Head of caudate nucleus (tissue), 42 donors: ENCODE measurements at regions not wholly inside any gene's neighbourhood (a gene's known extent, or its start where the extent isn't known, plus 50 kb on each side); places are given as distances from the start of the nearest gene placed in this dataset.
"Not testable (repeated sequence)": the region's sequence is repeated elsewhere in the genome, so short reads cannot be mapped to it uniquely, and the experiment has no call there.

Source experiments
- DNase-seq, 42 donors: peaks; one replicate each; pipeline versions ENCODE4 v3.0.0 to v3.0.0-alpha.2; 2020 to 2021; ENCODE audit warnings: mixed read lengths in 7 of 42
- intact Hi-C: fragments of 100-400 bp; cut with DNase I; formaldehyde crosslinking; loops from one replicate; pipeline ENCODE4 v1.15.0; 2022

DNA sequence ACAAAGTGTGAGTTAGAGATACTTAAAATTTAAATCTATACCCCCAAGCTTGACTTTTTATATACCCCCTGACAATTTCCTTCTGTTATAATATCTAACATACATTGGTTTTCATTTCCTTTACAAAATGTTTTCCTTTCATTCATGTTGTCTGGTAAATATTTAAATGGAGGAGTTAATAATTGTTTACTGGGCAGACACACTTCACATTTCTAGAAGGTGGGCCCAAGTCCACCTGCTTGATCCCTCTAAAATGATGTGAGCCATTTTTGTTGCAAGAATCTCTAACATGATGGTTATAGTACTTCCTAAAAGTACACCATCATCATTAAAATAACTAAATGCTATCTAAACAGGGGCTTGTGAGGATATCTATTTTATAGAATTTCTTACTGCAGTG is 155.9 kb downstream of the FAM174A start:
- intact Hi-C loops = no loop called here

DNA sequence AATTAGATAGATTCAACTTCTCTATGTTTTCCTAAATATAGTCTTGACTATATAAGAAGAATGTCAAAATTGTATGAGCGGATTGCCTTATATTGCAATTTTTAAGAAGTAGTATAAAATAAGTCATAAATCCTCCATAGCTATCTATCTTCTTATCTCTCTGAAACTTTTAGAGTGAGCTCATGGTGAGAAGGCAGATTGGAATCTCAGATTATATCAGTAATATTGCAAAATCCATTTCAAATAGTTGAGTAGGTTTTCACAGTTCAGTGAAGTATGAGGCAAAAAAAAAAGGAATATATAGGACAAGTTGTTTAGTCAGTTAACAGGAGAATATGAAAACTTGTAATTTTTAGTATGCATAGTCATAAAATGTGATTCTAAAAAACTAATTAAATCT is 156.4 kb downstream of the FAM174A start:
- no peak for DNase-seq
- intact Hi-C loops = no loop called here

More for the DNA sequence above, 155.9 kb downstream of the FAM174A start:
- no peak for DNase-seq

DNA sequence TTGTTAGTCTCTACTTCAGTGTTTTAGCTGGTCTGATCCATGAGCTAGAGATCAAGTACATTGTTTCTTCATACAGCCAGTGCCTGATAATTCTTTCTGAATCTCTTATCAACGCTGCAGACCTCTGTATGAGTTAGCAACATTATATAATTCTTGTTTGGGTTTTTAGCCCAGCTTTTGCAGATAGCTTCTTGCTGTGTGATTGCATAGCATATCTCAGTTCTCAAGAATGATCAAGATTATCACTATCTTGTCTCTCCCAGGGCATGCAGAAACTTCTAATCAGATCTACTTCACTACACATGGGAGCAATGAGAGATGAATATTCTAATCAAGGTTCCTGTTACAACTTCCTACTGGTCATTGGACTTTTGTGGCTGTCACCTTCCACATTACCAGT is 158.3 kb downstream of the FAM174A start:
- no peak for DNase-seq
- intact Hi-C loops = no loop called here

DNA sequence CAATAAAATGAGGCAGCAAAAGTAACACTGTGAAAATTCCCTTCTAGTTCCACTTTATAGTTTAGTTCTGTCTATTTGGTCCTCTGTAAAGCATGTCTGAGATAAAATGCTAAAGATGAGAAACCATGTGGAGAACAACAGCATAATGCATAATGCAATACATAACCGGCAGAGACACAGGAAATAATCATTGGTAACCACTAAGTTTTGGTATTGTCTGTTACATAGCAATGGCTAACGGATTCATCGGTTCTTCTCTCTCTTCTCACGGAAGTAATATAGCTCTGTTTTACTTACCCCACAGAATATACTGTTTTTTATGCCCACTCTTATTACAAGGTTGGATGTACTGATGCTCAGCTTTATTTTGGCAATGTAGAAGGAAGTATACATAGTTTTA is 158.9 kb downstream of the FAM174A start:
- no peak for DNase-seq
- intact Hi-C loops = no loop called here

DNA sequence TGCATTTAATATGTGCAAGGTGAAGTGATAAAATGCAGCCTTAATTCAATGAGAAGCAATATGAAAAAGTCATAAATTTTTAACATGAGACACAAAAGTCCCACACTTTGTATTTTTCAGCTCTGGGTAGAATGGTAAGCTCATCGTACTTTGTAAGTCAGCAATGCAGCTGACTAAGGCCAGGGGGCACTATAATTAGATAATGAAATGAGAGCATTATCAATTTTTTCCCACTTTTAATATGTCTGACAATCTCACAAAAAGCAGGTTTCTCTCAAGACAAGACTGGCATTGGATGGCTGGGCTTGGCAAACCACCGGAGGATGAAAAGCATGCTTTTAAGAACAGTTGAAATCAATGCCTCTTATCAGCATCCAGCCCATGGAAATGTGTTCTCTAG is 162.8 kb downstream of the FAM174A start:
- no peak for DNase-seq
- intact Hi-C loops = no loop called here

DNA sequence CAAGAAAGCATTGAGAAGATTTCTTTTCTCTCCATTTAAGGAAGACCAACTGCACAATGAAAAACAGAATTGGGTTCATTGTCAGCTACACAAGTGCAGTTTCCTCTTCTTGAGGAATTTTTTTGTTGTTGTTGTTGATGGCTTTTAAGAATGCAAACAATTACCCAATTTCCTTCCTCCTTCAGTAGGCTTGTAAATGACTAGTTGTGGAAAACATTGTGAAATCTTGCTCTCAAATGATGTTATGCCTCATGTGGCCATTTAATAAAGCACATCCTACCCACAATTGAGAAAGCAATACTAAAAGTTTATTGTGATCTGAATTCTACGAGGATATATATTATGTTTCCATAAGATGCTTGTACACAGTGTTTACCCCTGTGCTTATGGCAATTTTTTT is 171.6 kb downstream of the FAM174A start:
- intact Hi-C loops = no loop called here

DNA sequence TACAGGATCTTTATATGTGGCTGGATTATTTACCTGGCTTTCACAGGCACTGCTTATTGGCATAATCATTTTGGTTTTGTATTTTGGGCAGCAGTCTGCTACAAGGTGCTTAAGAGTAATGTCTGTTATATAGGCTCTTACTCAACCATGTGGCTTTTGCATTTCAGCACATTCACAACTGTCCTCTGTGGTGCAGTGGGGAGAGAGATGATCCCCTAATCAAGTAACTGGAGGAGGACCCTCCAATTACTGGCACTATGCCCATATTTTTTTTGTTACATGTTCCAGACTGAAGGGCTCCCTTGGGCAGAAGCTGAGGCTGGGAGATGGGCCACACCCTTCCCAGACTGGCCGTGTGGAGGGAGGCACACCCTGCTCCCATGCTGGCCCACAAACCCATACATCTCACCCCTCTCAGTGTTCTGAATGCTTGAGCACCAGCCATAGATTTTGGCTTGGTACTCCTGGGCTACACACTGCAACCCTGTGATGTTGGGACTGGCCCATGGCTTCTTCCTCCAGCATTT is 173.5 kb downstream of the FAM174A start:
- DNase-seq = no peak
- intact Hi-C loops = no loop called here

More for the DNA sequence above, 171.6 kb downstream of the FAM174A start:
- no peak for DNase-seq

DNA sequence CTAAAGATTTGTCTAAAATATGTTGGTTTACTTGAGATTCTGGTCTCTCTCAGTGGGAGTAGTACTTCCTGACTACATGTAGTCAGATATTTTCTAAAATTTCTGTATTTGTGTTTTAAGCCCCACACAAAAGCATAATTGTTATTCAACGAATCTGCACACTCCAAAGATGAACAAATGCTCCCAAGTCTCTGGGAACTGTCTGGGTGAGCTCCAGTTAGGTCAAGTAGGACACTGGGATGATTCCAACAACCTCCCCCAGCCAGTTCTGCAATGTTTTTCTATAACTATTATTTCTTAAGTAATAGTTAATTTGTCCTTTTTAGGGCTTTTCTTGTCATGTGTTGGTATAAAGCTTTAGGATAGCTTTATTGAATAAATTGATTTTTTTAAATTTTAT is 174.6 kb downstream of the FAM174A start:
- intact Hi-C loops = no loop called here
- no peak for DNase-seq

DNA sequence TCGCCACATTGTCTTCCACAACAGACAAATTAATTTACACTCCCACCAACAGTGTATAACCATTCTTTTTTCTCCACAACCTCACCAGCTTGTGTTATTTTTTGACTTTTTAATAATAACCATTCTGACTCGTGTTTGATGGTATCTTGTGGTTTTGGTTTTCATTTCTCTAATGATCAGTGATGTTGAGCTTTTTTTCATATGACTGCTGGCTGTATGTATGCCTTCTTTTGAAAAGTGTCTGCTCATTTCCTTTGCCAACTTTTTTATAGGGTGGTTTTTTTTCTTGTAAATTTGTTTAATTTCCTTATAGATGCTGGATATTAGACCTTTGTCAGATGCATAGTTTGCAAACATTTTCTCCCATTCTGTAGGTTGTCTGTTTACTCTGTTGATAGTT is 179.6 kb downstream of the FAM174A start:
- intact Hi-C loops, DNase-seq: not testable (repeated sequence)

DNA sequence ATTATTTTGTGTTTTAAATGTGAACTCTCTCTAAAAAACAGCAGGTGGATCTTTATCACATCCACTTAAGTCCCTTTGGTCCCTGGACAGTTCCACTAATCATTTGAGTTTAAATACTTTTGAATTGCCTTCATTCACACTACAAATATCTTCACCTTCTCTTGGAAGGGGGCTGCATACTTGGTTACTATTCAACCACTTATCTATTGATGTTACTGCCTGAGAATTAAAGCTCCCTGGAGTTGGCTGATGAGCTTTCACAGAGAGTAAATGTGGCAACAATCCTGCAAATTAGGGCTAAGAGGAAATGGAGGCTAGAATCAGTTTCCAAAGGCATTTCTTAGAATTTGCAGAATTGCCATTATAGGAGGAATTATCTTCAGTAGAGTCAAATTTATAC is 180.4 kb downstream of the ST8SIA4 start:
- intact Hi-C loops = no loop called here
- DNase-seq = no peak

DNA sequence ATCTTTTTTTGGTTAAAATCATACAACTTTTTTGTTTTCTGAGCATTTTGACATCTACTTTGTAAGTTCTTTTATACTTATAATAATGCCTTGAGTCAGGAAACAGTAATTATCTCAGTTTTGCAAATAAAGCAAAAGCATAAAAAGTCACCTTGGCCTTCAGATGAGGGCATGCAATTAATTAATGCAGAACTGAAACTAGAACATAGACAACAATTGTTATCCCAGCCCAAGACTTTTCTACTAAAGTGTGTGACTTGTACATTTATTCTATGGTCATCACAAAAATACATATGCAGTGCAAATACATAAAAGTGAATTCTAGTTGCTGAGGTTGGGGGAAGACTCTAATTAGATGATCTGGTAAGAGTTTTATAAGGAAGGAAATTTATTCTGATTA is 179.9 kb downstream of the ST8SIA4 start:
- intact Hi-C loops = no loop called here

DNA sequence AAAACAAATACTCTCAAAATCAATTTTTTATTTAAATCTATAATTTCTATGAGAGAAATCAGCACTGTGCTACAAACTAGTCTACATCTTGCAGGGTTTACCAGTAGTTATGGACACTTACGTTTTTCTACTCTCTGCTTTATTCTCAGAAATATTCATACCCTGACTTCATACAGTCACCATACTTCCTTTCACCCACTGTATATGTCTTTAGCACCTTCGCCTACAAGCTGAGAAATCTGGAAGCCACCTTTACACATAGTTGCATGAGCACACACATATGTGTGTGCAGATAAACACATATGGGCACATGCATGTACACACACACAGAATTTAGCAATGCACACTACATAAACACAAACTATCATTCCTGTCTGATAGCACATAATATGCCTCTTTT is 177.0 kb downstream of the ST8SIA4 start:
- intact Hi-C loops = no loop called here
- DNase-seq = no peak

More for the DNA sequence above, 179.9 kb downstream of the ST8SIA4 start:
- no peak for DNase-seq

DNA sequence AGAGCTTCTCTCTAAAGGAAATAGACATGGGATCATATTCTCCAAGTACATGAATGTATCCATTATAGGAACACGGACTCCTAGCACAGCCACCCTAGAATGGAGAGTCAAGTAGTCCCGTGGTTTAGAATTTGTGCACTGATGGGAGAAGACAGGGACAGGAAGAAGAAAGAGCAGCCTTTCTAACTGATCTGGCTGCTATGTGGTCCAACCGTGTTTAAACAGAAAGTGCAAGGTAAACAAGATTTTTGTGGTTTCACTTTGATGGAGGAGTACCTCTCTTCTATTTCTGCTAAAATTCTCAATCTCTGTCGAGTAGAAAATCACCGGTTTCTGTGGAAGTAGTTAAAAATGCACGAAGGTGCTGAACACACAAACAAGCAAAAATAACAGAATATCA is 171.3 kb downstream of the ST8SIA4 start:
- intact Hi-C loops = no loop called here
- DNase-seq = no peak

DNA sequence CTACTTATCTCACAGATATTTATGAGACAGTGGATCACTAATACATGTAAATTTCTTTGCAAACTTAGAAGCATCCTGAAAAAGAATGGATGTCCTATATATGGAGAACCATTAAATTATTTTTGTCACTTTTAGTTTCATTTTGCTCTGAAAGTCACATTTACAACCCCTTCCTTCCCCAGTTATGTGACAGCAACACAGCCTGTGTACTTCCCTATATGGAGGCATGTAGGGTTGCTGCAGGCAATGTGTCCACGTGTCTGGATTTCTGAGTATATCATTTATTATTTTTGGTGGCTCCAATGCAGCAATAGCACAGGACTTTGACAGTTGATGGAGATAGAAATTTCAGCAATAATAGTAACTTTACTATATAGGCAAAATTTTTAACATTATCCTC is 156.4 kb downstream of the ST8SIA4 start:
- intact Hi-C loops = no loop called here

DNA sequence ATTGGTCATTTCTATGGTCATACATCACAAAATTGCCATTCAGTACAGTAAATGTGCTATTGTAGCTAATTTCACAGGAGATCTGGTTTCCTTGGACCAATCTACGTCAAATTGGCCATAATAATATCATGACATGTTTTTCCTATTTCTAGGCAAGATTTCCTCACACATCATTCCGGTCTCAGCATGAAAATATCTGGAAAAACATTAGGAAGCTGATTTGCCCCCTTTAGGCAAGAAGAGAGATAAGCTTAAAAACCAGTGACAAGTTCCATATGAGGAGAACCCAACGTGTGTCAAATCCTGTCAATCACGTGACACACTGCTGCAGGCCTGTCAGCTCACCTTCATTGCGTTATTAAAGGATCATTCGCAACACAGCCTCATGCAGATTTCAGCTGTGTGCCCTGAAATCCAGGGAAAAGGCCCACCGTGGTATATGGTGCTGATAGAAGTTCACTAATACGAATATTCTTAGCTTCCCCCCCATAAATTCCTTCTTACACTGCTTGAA is 153.3 kb downstream of the ST8SIA4 start:
- intact Hi-C loops = no loop called here
- DNase-seq = no peak

More for the DNA sequence above, 156.4 kb downstream of the ST8SIA4 start:
- no peak for DNase-seq

DNA sequence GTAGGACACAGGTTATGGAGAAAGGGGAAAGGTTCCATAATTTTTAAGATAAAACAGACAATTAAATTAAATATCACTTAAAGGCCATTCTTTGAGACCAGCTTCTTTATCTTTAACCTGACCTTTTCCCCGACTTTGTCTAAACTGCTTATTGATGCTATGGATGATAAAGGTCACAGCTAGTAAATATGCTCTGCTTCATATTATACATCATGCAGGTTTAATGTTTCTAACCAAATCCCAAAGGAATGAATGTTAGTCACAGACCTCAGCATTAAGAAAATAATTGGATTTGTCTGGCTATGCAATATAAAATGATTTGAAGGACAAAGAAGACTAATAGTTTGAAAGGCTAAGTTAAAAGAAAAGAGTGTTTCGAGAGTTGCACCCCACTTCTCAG is 147.6 kb downstream of the ST8SIA4 start:
- no peak for DNase-seq
- intact Hi-C loops = no loop called here
